GM12874 (cell line): ENCODE measurements at regions not wholly inside any gene's neighbourhood (a gene's known extent, or its start where the extent isn't known, plus 50 kb on each side); places are given as distances from the start of the nearest gene placed in this dataset.

Experiments
- TF ChIP-seq, protein P1 (sequence below): IDR thresholded peaks from 2 replicates; pipeline ENCODE4 v1.5.1; 2011; ENCODE audit warnings: low read depth, mild to moderate bottlenecking, control low read depth, low read length, moderate library complexity; ENCODE audit not compliant: insufficient read depth

DNA sequence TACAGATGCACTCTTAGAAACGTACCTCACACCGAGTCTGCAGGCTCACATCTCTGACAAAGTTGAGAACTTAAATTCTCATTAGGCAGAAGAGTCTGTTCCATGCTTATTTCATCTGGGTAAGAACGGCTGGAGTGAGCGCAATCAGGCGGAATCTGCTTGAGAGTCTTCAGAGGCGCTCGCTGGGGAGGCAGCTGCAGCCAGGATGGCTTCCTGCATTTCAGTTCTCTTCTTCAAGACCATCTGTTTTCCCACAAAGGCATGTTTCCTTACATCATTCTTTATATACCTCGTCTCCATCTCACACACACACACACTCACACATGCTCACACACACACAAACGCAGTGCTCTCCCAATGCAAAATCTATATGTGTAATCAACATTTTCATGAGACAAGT lies 497.1 kb downstream of the AJAP1 start:
- TF ChIP-seq, protein P1, sequence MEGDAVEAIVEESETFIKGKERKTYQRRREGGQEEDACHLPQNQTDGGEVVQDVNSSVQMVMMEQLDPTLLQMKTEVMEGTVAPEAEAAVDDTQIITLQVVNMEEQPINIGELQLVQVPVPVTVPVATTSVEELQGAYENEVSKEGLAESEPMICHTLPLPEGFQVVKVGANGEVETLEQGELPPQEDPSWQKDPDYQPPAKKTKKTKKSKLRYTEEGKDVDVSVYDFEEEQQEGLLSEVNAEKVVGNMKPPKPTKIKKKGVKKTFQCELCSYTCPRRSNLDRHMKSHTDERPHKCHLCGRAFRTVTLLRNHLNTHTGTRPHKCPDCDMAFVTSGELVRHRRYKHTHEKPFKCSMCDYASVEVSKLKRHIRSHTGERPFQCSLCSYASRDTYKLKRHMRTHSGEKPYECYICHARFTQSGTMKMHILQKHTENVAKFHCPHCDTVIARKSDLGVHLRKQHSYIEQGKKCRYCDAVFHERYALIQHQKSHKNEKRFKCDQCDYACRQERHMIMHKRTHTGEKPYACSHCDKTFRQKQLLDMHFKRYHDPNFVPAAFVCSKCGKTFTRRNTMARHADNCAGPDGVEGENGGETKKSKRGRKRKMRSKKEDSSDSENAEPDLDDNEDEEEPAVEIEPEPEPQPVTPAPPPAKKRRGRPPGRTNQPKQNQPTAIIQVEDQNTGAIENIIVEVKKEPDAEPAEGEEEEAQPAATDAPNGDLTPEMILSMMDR, result no peak

DNA sequence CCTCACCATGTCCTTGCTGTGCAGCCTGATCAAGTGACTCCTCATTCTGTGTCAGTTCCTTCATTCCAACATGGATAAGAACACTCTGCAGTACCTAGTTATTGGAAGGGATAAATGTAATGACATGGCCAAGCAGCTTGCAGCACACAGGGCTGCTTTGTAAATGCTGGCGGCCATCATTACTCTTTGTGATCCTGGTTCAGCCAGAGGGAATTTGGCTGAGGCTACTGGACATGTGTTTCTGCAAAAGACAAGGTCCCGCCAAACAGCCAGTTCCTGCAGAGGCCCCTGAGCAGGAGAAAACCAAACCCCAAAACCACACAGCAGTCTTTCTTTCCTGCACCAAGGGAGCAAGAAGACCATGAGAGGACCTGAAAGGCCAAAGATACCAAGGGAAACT lies 495.8 kb downstream of the AJAP1 start:
- TF ChIP-seq, protein P1, result no peak

- TF ChIP-seq, protein P1, result no peak
Observed at GRCh38 chr1:5147806-5148205, 493.4 kb downstream of the AJAP1 start.

- TF ChIP-seq, protein P1, result no peak
Observed at GRCh38 chr1:5142389-5142788, 488.0 kb downstream of the AJAP1 start.

DNA sequence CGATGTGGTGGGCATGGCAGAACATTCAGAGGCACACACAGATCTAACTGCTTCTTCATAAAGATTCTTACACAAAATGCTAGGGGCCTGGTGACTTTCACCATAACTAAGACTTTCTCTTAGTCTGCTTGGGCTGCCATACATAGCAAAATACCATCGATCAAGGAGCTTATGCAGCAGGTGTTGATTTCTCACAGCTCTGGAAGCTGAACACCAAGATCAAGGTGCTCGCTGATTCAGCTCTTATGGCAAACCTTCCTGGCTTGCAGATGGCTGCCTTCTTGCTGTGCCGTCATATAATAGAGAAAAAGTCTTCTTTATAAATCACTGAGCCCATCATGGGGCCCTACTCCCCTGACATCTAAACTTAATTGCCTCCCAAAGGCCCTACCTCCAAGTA lies 487.3 kb downstream of the AJAP1 start:
- TF ChIP-seq, protein P1, result no peak

DNA sequence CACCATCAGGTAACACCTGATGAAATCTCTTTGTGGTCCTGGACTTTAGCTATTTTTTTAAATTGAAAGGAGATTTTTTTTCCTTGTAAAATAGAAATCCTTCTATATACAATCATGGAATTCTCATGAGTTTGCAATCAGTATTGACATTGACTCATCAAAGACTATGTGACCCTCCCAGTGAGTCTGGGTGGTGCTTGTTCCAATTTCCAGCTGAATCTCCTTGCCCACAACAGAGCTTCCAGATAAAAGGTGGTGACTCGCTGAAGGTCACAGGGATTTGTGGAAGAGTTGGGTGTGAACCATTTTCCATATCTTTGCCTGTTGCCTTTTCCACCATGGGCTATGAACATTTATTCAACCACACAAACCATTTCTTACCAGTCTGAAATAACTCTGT lies 486.6 kb downstream of the AJAP1 start:
- TF ChIP-seq, protein P1, result no peak

- TF ChIP-seq, protein P1, result no peak
Observed at GRCh38 chr1:5140136-5140535, 485.7 kb downstream of the AJAP1 start.
